Transverse colon (tissue), 4 donors: ENCODE measurements at regions not wholly inside any gene's neighbourhood (a gene's known extent, or its start where the extent isn't known, plus 50 kb on each side); places are given as distances from the start of the nearest gene placed in this dataset.

ENCODE experiments used
- DNase-seq: peaks from one replicate; pipeline ENCODE4 v3.0.0-alpha.2; 2019
- H3K27ac ChIP-seq, 4 donors: fragments of 200-600 bp; sonication (generic); 2 replicates each; pipeline ENCODE4 v1.5.1; 2016 to 2018; ENCODE audit warnings: inconsistent platforms in 4 of 4
- H3K27me3 ChIP-seq: fragments of 200-600 bp; sonication (generic); 2 replicates; pipeline ENCODE4 v1.5.1; 2017; ENCODE audit warnings: inconsistent platforms
- H3K36me3 ChIP-seq, 4 donors: fragments of 200-600 bp; sonication (generic); 2 replicates each; pipeline ENCODE4 v1.5.1; 2017 to 2019; ENCODE audit warnings: inconsistent platforms in 4 of 4
- H3K4me1 ChIP-seq, 4 donors: fragments of 200-600 bp; sonication (generic); 2 replicates each; pipeline ENCODE4 v1.5.1; 2017 to 2020; ENCODE audit warnings: inconsistent platforms in 4 of 4
- H3K4me3 ChIP-seq, 4 donors: fragments of 200-600 bp; sonication (generic); 1 replicate in 1 of 4; 2 replicates in 3 of 4; pipeline versions ENCODE4 v1.5.1 to v1.6.1; 2017 to 2019; ENCODE audit warnings: inconsistent platforms in 4 of 4
- H3K9me3 ChIP-seq, 2 donors: fragments of 200-600 bp; sonication (generic); 2 replicates each; pipeline ENCODE4 v1.5.1; 2017 to 2019; ENCODE audit warnings: inconsistent platforms in 2 of 2
- CTCF ChIP-seq, 5 experiments: fragments of 200-600 bp in 3 of 5; fragments of 450-650 bp in 2 of 5; sonication (generic) in 3 of 5; IDR thresholded peaks; 1 replicate in 2 of 5; 2 replicates in 3 of 5; pipeline ENCODE4 v1.5.1; 2016 to 2017; ENCODE audit warnings: antibody characterized with exemption in 5 of 5, inconsistent platforms in 3 of 5, mild to moderate bottlenecking in 2 of 5, moderate library complexity in 1 of 5
- EP300 ChIP-seq: sonication (generic); formaldehyde crosslinking; IDR thresholded peaks from one replicate; pipeline ENCODE4 v1.6.1; 2017; ENCODE audit warnings: antibody characterized with exemption, low read depth
- POLR2A ChIP-seq: fragments of 450-650 bp; IDR thresholded peaks from one replicate; pipeline ENCODE4 v1.6.1; 2016; ENCODE audit warnings: antibody characterized with exemption, mild to moderate bottlenecking, moderate library complexity
- POLR2AphosphoS5 ChIP-seq, 3 donors: sonication (generic); formaldehyde crosslinking; IDR thresholded peaks; one replicate each; pipeline ENCODE4 v1.6.1; 2016; ENCODE audit warnings: antibody characterized with exemption in 3 of 3
- WGBS, 2 donors: methylation state at CpG; one replicate each; pipeline ENCODE4 v1.1.5; 2018; ENCODE audit warnings: low coverage in 1 of 2; 5-methylcytosine and 5-hydroxymethylcytosine counted together
- in situ Hi-C, 4 donors: fragments of 200-750 bp; cut with MboI; loops; one replicate each; pipeline versions ENCODE4 v1.15.0 to v1.15.1; 2017; ENCODE audit warnings: low sequenced_read_pairs in 3 of 4, low pct_ligation_motif_present in 1 of 4, low pct_unique_long_range_greater_than_20kb in 1 of 4
- intact Hi-C: fragments of 100-400 bp; cut with DNase I; formaldehyde crosslinking; loops from one replicate; pipeline ENCODE4 v1.15.1; 2023; ENCODE audit warnings: low total_unique reads

GRCh38 chr4:90007494-90008167, 113.0 kb downstream of the MMRN1 start:
- Histone ChIP-seq H3K36me3 (no peaks in the 10 kb centered on the region), H3K4me1 (no peaks in the 10 kb centered on the region), H3K27me3 (no peaks in the 10 kb centered on the region), H3K9me3 (no peaks in the 10 kb centered on the region), H3K4me3 (no peak overlapping the region), H3K27ac (no peak overlapping the region)
- 88% methylated on average over 3 of the region's 3 CpGs; no CpG with 5 or more reads in 1 of the 2 donors for WGBS, 2 donors
- intact Hi-C loops: no loop called here
- DNase-seq: no peak
- TF ChIP-seq POLR2A (no peak), CTCF (IDR thresholded peaks at IDR 0.05) (no peak), EP300 (no peak), POLR2AphosphoS5 (IDR thresholded peaks at IDR 0.05) (no peak)
- in situ Hi-C loops: no loop called here

- in situ Hi-C loops: no loop called here
- H3K4me1 ChIP-seq: no peaks in the 10 kb centered on the region
- H3K9me3 ChIP-seq: no peaks in the 10 kb centered on the region
- H3K36me3 ChIP-seq: no peaks in the 10 kb centered on the region
- H3K27ac ChIP-seq: no peak overlapping the region
- WGBS, 2 donors: 75 to 89% methylated on average over 4 of the region's 4 CpGs
- no peak for DNase-seq
- H3K4me3 ChIP-seq: no peak overlapping the region
- H3K27me3 ChIP-seq: no peaks in the 10 kb centered on the region
- intact Hi-C loops: no loop called here
- TF ChIP-seq POLR2AphosphoS5 (IDR thresholded peaks at IDR 0.05): no peak
- TF ChIP-seq POLR2A: no peak
- no peak for TF ChIP-seq EP300
- no peak for TF ChIP-seq CTCF (IDR thresholded peaks at IDR 0.05)
These were observed 114.3 kb upstream of the CCSER1 start for GRCh38 chr4:90012918-90013317.

- Histone ChIP-seq H3K9me3 (no peaks in the 10 kb centered on the region), H3K4me1 (no peaks in the 10 kb centered on the region), H3K36me3 (no peaks in the 10 kb centered on the region), H3K4me3 (no peak overlapping the region), H3K27me3 (no peaks in the 10 kb centered on the region), H3K27ac (no peak overlapping the region)
- 69 to 86% methylated on average over 1 of the region's 1 CpG for WGBS, 2 donors
- intact Hi-C loops: no loop called here
- no peak for TF ChIP-seq CTCF (IDR thresholded peaks at IDR 0.05)
- in situ Hi-C loops: no loop called here
- DNase-seq: no peak
These were observed 102.7 kb upstream of the CCSER1 start for GRCh38 chr4:90024519-90024918.

- H3K9me3 ChIP-seq: no peaks in the 10 kb centered on the region
- no peak for DNase-seq
- no peak overlapping the region for H3K27ac ChIP-seq
- no peaks in the 10 kb centered on the region for H3K36me3 ChIP-seq
- no peak overlapping the region for H3K4me3 ChIP-seq
- H3K27me3 ChIP-seq: no peaks in the 10 kb centered on the region
- in situ Hi-C loops (no loop called here), intact Hi-C loops (no loop called here)
- H3K4me1 ChIP-seq: no peaks in the 10 kb centered on the region
- no peak for TF ChIP-seq POLR2A
- no peak for TF ChIP-seq POLR2AphosphoS5 (IDR thresholded peaks at IDR 0.05)
- no peak for TF ChIP-seq CTCF (IDR thresholded peaks at IDR 0.05)
- TF ChIP-seq EP300: no peak
- WGBS, 2 donors: 53 to 57% methylated on average over 1 of the region's 1 CpG
These were observed 101.9 kb upstream of the CCSER1 start for GRCh38 chr4:90025248-90025647.
